Rectal smooth muscle tissue (tissue), 1 donor: ENCODE measurements at regions not wholly inside any gene's neighbourhood (a gene's known extent, or its start where the extent isn't known, plus 50 kb on each side); places are given as distances from the start of the nearest gene placed in this dataset.

Source experiments
- H3K27ac ChIP-seq: one replicate; pipeline ENCODE4 v1.7.0; 2013; ENCODE audit warnings: low read depth, low read length, inconsistent platforms
- H3K27me3 ChIP-seq: one replicate; pipeline ENCODE4 v1.7.0; 2013; ENCODE audit warnings: low read length; ENCODE audit not compliant: control insufficient read depth, insufficient read depth
- H3K36me3 ChIP-seq: one replicate; pipeline ENCODE4 v1.7.0; 2013; ENCODE audit warnings: low read length; ENCODE audit not compliant: control insufficient read depth, insufficient read depth
- H3K4me1 ChIP-seq: one replicate; pipeline ENCODE4 v1.7.0; 2013; ENCODE audit warnings: low read length; ENCODE audit not compliant: control insufficient read depth, insufficient read depth
- H3K4me3 ChIP-seq: one replicate; pipeline ENCODE4 v1.7.0; 2013; ENCODE audit warnings: low read length
- H3K9ac ChIP-seq: one replicate; pipeline ENCODE4 v1.7.0; 2013; ENCODE audit warnings: low read length

- H3K9ac ChIP-seq, result no peak overlapping the region
- no peaks in the 10 kb centered on the region for H3K27me3 ChIP-seq
Observed at GRCh38 chr10:106147021-106147420, 1017.5 kb downstream of the SORCS1 start.

GRCh38 chr10:106139915-106140314 is 1024.6 kb downstream of the SORCS1 start:
- Histone ChIP-seq H3K36me3 (no peaks in the 10 kb centered on the region), H3K27ac (no peak overlapping the region), H3K27me3 (no peaks in the 10 kb centered on the region), H3K4me3 (no peak overlapping the region), H3K4me1 (no peaks in the 10 kb centered on the region), H3K9ac (no peak overlapping the region)

More at GRCh38 chr10:106147021-106147420, 1017.5 kb downstream of the SORCS1 start:
- no peaks in the 10 kb centered on the region for H3K36me3 ChIP-seq
- no peak overlapping the region for H3K4me3 ChIP-seq
- H3K4me1 ChIP-seq, result no peaks in the 10 kb centered on the region
- no peak overlapping the region for H3K27ac ChIP-seq

GRCh38 chr10:106136175-106136574 is 1028.3 kb downstream of the SORCS1 start:
- no peak overlapping the region for H3K4me3 ChIP-seq
- no peaks in the 10 kb centered on the region for H3K4me1 ChIP-seq
- no peaks in the 10 kb centered on the region for H3K36me3 ChIP-seq
- no peak overlapping the region for H3K27ac ChIP-seq
- H3K9ac ChIP-seq, result no peak overlapping the region
- H3K27me3 ChIP-seq, result no peaks in the 10 kb centered on the region

- Histone ChIP-seq H3K27ac (no peak overlapping the region), H3K36me3 (no peaks in the 10 kb centered on the region), H3K9ac (no peak overlapping the region), H3K27me3 (no peaks in the 10 kb centered on the region), H3K4me3 (no peak overlapping the region), H3K4me1 (no peaks in the 10 kb centered on the region)
Observed at GRCh38 chr10:106134326-106135000, 1030.0 kb downstream of the SORCS1 start.

GRCh38 chr10:106133451-106133850 is 1031.1 kb downstream of the SORCS1 start:
- no peak overlapping the region for H3K27ac ChIP-seq
- H3K4me1 ChIP-seq, result no peaks in the 10 kb centered on the region
- H3K36me3 ChIP-seq, result no peaks in the 10 kb centered on the region
- no peaks in the 10 kb centered on the region for H3K27me3 ChIP-seq
- no peak overlapping the region for H3K9ac ChIP-seq
- H3K4me3 ChIP-seq, result no peak overlapping the region

GRCh38 chr10:106132956-106133355 is 1031.5 kb downstream of the SORCS1 start:
- no peaks in the 10 kb centered on the region for H3K27me3 ChIP-seq
- H3K27ac ChIP-seq, result no peak overlapping the region
- H3K4me1 ChIP-seq, result no peaks in the 10 kb centered on the region
- H3K4me3 ChIP-seq, result no peak overlapping the region
- H3K36me3 ChIP-seq, result no peaks in the 10 kb centered on the region
- H3K9ac ChIP-seq, result no peak overlapping the region

GRCh38 chr10:106114656-106115186 is 1049.8 kb downstream of the SORCS1 start:
- Histone ChIP-seq H3K27ac (no peak overlapping the region), H3K4me3 (no peak overlapping the region), H3K36me3 (no peaks in the 10 kb centered on the region), H3K27me3 (no peaks in the 10 kb centered on the region), H3K4me1 (no peaks in the 10 kb centered on the region), H3K9ac (no peak overlapping the region)

GRCh38 chr10:106111246-106111645 is 1053.3 kb downstream of the SORCS1 start:
- Histone ChIP-seq H3K36me3 (no peaks in the 10 kb centered on the region), H3K9ac (no peak overlapping the region), H3K4me1 (no peaks in the 10 kb centered on the region), H3K27ac (no peak overlapping the region), H3K4me3 (no peak overlapping the region), H3K27me3 (no peaks in the 10 kb centered on the region)

- Histone ChIP-seq H3K27me3 (no peaks in the 10 kb centered on the region), H3K27ac (no peak overlapping the region), H3K4me3 (no peak overlapping the region), H3K36me3 (no peaks in the 10 kb centered on the region), H3K4me1 (no peaks in the 10 kb centered on the region), H3K9ac (no peak overlapping the region)
Observed at GRCh38 chr10:106107706-106108105, 1056.8 kb downstream of the SORCS1 start.

- no peak overlapping the region for H3K27ac ChIP-seq
- H3K9ac ChIP-seq, result no peak overlapping the region
- H3K27me3 ChIP-seq, result no peaks in the 10 kb centered on the region
- no peaks in the 10 kb centered on the region for H3K4me1 ChIP-seq
- H3K36me3 ChIP-seq, result no peaks in the 10 kb centered on the region
- H3K4me3 ChIP-seq, result no peak overlapping the region
Observed at GRCh38 chr10:106106114-106106513, 1058.4 kb downstream of the SORCS1 start.

- H3K36me3 ChIP-seq, result no peaks in the 10 kb centered on the region
- H3K4me3 ChIP-seq, result no peak overlapping the region
- no peak overlapping the region for H3K9ac ChIP-seq
- H3K27ac ChIP-seq, result no peak overlapping the region
- H3K4me1 ChIP-seq, result no peaks in the 10 kb centered on the region
- H3K27me3 ChIP-seq, result no peaks in the 10 kb centered on the region
Observed at GRCh38 chr10:106089855-106090254, 1074.7 kb downstream of the SORCS1 start.

GRCh38 chr10:106086391-106086790 is 1078.1 kb downstream of the SORCS1 start:
- Histone ChIP-seq H3K4me1 (no peaks in the 10 kb centered on the region), H3K4me3 (no peak overlapping the region)

GRCh38 chr10:106083572-106083971 is 1080.9 kb downstream of the SORCS1 start:
- Histone ChIP-seq H3K9ac (no peak overlapping the region), H3K27me3 (no peaks in the 10 kb centered on the region), H3K4me3 (no peak overlapping the region), H3K27ac (no peak overlapping the region), H3K4me1 (no peaks in the 10 kb centered on the region), H3K36me3 (no peaks in the 10 kb centered on the region)

More at GRCh38 chr10:106086391-106086790, 1078.1 kb downstream of the SORCS1 start:
- Histone ChIP-seq H3K36me3 (no peaks in the 10 kb centered on the region), H3K27ac (no peak overlapping the region), H3K27me3 (no peaks in the 10 kb centered on the region), H3K9ac (no peak overlapping the region)
